Endothelial cell of umbilical vein (primary cell): ENCODE measurements at regions not wholly inside any gene's neighbourhood (a gene's known extent, or its start where the extent isn't known, plus 50 kb on each side); places are given as distances from the start of the nearest gene placed in this dataset.

Experiments
- EZH2 ChIP-seq: IDR thresholded peaks from 2 replicates; pipeline ENCODE4 v1.6.1; 2012; ENCODE audit warnings: borderline replicate concordance, low read depth, mild to moderate bottlenecking, moderate library complexity, low read length, inconsistent platforms; ENCODE audit not compliant: severe bottlenecking
- FOS ChIP-seq: IDR thresholded peaks from 2 replicates; pipeline ENCODE4 v1.6.1; 2011; ENCODE audit warnings: mild to moderate bottlenecking, low read length, moderate library complexity, borderline replicate concordance; ENCODE audit not compliant: insufficient read depth
- GATA2 ChIP-seq: IDR thresholded peaks from 2 replicates; pipeline ENCODE4 v1.7.0; 2011; ENCODE audit warnings: low read depth, mild to moderate bottlenecking, moderate library complexity, mixed read lengths, low read length; ENCODE audit not compliant: insufficient read length, insufficient read depth
- JUN ChIP-seq: IDR thresholded peaks from 2 replicates; pipeline ENCODE4 v1.6.1; 2011; ENCODE audit warnings: borderline replicate concordance, low read depth; ENCODE audit not compliant: insufficient read length, insufficient read depth
- MYC ChIP-seq: IDR thresholded peaks from one replicate; pipeline ENCODE4 v1.6.1; 2011; ENCODE audit warnings: mild to moderate bottlenecking, low read depth, low read length
- POLR2A ChIP-seq: IDR thresholded peaks from 2 replicates; pipeline ENCODE4 v1.6.1; 2012; ENCODE audit warnings: low read depth, mild to moderate bottlenecking, control low read depth, low read length
- POLR2AphosphoS5 ChIP-seq: IDR thresholded peaks from 2 replicates; pipeline ENCODE4 v1.6.1; 2012; ENCODE audit warnings: low read depth, mild to moderate bottlenecking, control low read depth, low read length, moderate library complexity; ENCODE audit not compliant: insufficient read depth
- TF ChIP-seq, protein P1 (sequence below), 2 donors: IDR thresholded peaks; 1 replicate in 1 of 2; 2 replicates in 1 of 2; pipeline ENCODE4 v1.5.1; 2011; ENCODE audit warnings: low read length in 2 of 2, mild to moderate bottlenecking in 2 of 2, moderate library complexity in 2 of 2, control low read depth in 1 of 2, inconsistent platforms in 1 of 2, low read depth in 1 of 2; ENCODE audit not compliant: insufficient read depth in 1 of 2; ENCODE audit errors: extremely low read depth in 1 of 2
- TF ChIP-seq, protein P2 (sequence below): IDR thresholded peaks from 2 replicates; pipeline ENCODE4 v1.6.1; 2011; ENCODE audit not compliant: insufficient read depth, insufficient read length

- TF ChIP-seq, protein P1, sequence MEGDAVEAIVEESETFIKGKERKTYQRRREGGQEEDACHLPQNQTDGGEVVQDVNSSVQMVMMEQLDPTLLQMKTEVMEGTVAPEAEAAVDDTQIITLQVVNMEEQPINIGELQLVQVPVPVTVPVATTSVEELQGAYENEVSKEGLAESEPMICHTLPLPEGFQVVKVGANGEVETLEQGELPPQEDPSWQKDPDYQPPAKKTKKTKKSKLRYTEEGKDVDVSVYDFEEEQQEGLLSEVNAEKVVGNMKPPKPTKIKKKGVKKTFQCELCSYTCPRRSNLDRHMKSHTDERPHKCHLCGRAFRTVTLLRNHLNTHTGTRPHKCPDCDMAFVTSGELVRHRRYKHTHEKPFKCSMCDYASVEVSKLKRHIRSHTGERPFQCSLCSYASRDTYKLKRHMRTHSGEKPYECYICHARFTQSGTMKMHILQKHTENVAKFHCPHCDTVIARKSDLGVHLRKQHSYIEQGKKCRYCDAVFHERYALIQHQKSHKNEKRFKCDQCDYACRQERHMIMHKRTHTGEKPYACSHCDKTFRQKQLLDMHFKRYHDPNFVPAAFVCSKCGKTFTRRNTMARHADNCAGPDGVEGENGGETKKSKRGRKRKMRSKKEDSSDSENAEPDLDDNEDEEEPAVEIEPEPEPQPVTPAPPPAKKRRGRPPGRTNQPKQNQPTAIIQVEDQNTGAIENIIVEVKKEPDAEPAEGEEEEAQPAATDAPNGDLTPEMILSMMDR (IDR thresholded peaks at IDR 0.05; ENCODE audit: extremely low read depth in 1 of 2, insufficient read depth in 1 of 2, low read depth in 1 of 2, low read length in 2 of 2), result no peak
- TF ChIP-seq POLR2AphosphoS5, result no peak
- TF ChIP-seq, protein P2, sequence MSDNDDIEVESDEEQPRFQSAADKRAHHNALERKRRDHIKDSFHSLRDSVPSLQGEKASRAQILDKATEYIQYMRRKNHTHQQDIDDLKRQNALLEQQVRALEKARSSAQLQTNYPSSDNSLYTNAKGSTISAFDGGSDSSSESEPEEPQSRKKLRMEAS, result no peak
- no peak for TF ChIP-seq FOS
- TF ChIP-seq EZH2, result no peak
- TF ChIP-seq POLR2A, result no peak
- TF ChIP-seq GATA2, result no peak
- peak; percentile 32 for TF ChIP-seq JUN
- no peak for TF ChIP-seq MYC
Observed at GRCh38 chr3:110664148-110664547, 407.5 kb upstream of the NECTIN3 start.
